ENCODE measurements at regions not wholly inside any gene's neighbourhood (a gene's known extent, or its start where the extent isn't known, plus 50 kb on each side); places are given as distances from the start of the nearest gene placed in this dataset.

DNA sequence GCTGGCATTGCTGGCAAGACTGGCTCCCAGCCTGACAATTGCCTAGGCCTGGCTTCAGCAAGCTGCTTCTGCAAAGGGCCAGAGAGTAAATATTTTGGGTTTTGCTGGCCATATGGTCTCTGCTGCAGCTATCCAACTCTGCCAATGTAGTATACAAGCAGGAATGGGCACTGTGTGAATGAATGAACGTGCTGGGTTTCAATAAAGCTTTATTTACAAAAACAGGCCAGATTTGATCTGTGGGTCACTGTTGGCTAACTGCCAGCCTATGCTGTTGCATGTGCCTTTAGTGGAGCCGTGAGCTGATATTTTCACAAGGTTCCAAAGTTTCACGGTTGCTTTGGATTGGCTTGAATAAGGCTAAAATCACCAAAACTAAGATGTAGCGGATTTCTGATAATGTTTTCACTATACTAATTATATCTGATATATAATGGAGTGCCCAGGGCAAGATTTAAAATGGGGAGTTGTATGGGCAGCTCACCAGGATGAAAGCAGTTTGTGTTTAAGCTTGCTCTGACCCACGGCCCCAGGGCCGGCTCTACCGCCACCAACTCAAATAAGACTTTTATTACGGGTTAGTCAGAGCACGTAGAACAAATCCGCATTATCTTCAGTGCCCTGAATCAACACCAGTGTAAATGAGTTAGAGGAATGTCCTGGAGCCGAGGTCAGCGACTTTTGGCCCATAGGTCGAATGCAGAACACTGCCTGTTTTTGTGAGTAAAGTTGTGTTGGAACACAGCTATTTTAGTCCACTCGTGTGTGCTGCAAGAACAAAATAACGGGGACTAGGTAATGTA lies 98.6 kb upstream of the DAP start:
- Histone ChIP-seq H3K36me3 (replicated peaks in 1 of 2) (no peaks in the 10 kb centered on the region), H3K9me3 (replicated peaks in 1 of 3) (no peaks in the 10 kb centered on the region), H3K27me3 (no peaks in the 10 kb centered on the region), H3K4me3 (no peak overlapping the region), H3K27ac (no peak overlapping the region), H3K4me1 (replicated peaks in 1 of 2) (no peaks in the 10 kb centered on the region)
- intact Hi-C loops (cut with DNase I) = loop anchor here (5.0 to 10.0 kb wide), 2 partner anchors 155 to 323 kb away; no protein-coding TSS in a partner anchor
- no peak for TF ChIP-seq POLR2A (IDR thresholded peaks at IDR 0.05)
- TF ChIP-seq, protein P1, sequence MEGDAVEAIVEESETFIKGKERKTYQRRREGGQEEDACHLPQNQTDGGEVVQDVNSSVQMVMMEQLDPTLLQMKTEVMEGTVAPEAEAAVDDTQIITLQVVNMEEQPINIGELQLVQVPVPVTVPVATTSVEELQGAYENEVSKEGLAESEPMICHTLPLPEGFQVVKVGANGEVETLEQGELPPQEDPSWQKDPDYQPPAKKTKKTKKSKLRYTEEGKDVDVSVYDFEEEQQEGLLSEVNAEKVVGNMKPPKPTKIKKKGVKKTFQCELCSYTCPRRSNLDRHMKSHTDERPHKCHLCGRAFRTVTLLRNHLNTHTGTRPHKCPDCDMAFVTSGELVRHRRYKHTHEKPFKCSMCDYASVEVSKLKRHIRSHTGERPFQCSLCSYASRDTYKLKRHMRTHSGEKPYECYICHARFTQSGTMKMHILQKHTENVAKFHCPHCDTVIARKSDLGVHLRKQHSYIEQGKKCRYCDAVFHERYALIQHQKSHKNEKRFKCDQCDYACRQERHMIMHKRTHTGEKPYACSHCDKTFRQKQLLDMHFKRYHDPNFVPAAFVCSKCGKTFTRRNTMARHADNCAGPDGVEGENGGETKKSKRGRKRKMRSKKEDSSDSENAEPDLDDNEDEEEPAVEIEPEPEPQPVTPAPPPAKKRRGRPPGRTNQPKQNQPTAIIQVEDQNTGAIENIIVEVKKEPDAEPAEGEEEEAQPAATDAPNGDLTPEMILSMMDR (IDR thresholded peaks at IDR 0.05) = no peak
- DNase-seq = no peak
- 85 to 87% (median 87%) methylated on average over 15 of the region's 15 CpGs for WGBS, 4 donors

DNA sequence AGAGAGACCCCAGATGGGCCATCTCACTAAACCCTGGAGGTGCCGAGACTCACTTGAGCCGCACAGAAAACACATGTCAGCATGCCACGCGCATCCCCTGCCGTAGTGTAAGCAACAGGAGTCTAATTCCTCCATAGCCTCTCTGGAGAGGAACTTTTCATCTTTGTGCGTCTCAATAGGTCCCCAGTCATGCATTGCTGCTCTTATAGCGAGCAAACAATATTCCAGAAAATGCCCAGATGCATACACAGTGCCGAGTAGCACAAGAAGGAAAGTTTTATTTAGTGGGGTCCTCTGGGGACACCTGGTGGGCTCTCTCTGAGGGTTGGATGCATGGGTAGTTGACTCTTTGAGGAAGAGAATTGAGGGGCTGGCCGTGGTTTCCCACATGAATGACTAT lies 97.9 kb upstream of the DAP start:
- H3K36me3 ChIP-seq (replicated peaks in 1 of 2) = no peaks in the 10 kb centered on the region
- intact Hi-C loops (cut with DNase I) = loop anchor here in 1 of 2 donors (10.0 kb wide), 1 partner anchor 154 kb away; no protein-coding TSS in a partner anchor
- H3K4me1 ChIP-seq (replicated peaks in 1 of 2) = no peaks in the 10 kb centered on the region
- WGBS, 4 donors = 81 to 92% (median 89%) methylated on average over 9 of the region's 9 CpGs
- H3K4me3 ChIP-seq = no peak overlapping the region
- no peak for TF ChIP-seq POLR2A (IDR thresholded peaks at IDR 0.05)
- TF ChIP-seq, protein P1 (IDR thresholded peaks at IDR 0.05) = no peak
- DNase-seq = no peak
- H3K9me3 ChIP-seq (replicated peaks in 1 of 3) = no peaks in the 10 kb centered on the region
- H3K27me3 ChIP-seq = no peaks in the 10 kb centered on the region
- H3K27ac ChIP-seq = no peak overlapping the region

DNA sequence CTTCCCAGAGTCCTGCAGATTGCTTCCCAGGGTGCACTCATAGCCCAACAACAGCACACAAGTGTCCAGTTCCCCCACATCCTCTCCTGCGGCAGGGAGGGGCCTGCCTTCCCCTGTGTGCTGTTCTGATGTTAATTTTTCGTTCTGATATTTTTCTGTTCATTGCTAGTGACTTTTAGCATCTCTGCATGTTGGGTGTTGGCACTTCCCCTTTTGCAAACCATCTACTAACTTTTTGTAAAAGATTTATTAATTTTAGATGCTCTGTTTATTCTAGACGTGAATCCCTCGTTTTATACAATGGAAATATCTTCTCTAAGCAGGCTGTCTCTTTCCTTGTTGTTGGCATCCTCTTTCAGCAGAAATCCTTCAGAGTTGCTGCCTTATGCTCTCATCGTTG lies 97.3 kb upstream of the DAP start:
- no peak overlapping the region for H3K4me3 ChIP-seq
- intact Hi-C loops (cut with DNase I) = loop anchor here in 1 of 2 donors (10.0 kb wide), 1 partner anchor 154 kb away; no protein-coding TSS in a partner anchor
- no peak overlapping the region for H3K27ac ChIP-seq
- TF ChIP-seq, protein P1 (IDR thresholded peaks at IDR 0.05) = no peak
- TF ChIP-seq POLR2A (IDR thresholded peaks at IDR 0.05) = no peak
- H3K4me1 ChIP-seq (replicated peaks in 1 of 2) = no peaks in the 10 kb centered on the region
- H3K9me3 ChIP-seq (replicated peaks in 1 of 3) = no peaks in the 10 kb centered on the region
- H3K27me3 ChIP-seq = no peaks in the 10 kb centered on the region
- DNase-seq = no peak
- 43 to 58% (median 53%) methylated on average over 5 of the region's 5 CpGs for WGBS, 4 donors
- no peaks in the 10 kb centered on the region for H3K36me3 ChIP-seq (replicated peaks in 1 of 2)

DNA sequence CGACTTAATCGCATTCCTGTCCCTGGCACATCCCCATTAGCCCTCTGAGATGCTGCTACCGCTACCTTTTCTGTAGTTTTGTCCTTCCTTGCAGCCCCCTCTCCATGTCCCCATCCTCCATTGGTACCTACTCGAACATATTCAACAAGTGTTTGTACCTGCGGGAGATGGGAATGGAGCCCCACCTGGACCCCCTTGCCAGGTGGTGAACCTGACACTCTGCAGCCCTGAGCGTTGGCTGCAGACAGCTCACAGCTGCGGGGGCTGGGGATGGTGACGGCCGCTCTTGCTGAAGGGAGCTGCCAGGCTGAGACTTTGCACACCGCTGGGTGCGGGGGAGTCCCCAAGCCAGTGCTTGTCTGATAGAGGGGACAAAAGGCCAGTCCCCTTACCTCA lies 96.3 kb upstream of the DAP start:
- Histone ChIP-seq H3K36me3 (replicated peaks in 1 of 2) (no peaks in the 10 kb centered on the region), H3K9me3 (replicated peaks in 1 of 3) (no peaks in the 10 kb centered on the region), H3K4me3 (peak overlapping the region in 1 of 4 donors; percentile 33), H3K27ac (no peak overlapping the region), H3K27me3 (no peaks in the 10 kb centered on the region), H3K4me1 (replicated peaks in 1 of 2) (no peaks in the 10 kb centered on the region)
- DNase-seq = no peak
- intact Hi-C loops (cut with DNase I) = loop anchor here in 1 of 2 donors (10.0 kb wide), 1 partner anchor 153 kb away; no protein-coding TSS in a partner anchor
- TF ChIP-seq POLR2A (IDR thresholded peaks at IDR 0.05) = no peak
- TF ChIP-seq, protein P1 (IDR thresholded peaks at IDR 0.05) = peak in 1 of 6 experiments; percentile 31
- WGBS, 4 donors = 26 to 49% (median 35%) methylated on average over 9 to 11 of the region's 11 CpGs
